Esophagus mucosa (tissue), 1 donor: ENCODE measurements at regions not wholly inside any gene's neighbourhood (a gene's known extent, or its start where the extent isn't known, plus 50 kb on each side); places are given as distances from the start of the nearest gene placed in this dataset.
A peak's percentile ranks its signal among the peaks of the same experiment; 100 is the strongest.

Experiments
- ATAC-seq: fragments of 200-7000 bp; cut with Tn5 transposase; one replicate; pipeline ENCODE4 v1.9.1; 2020
- donor health status: DM: yes; HTN: yes; CAD: no.

DNA sequence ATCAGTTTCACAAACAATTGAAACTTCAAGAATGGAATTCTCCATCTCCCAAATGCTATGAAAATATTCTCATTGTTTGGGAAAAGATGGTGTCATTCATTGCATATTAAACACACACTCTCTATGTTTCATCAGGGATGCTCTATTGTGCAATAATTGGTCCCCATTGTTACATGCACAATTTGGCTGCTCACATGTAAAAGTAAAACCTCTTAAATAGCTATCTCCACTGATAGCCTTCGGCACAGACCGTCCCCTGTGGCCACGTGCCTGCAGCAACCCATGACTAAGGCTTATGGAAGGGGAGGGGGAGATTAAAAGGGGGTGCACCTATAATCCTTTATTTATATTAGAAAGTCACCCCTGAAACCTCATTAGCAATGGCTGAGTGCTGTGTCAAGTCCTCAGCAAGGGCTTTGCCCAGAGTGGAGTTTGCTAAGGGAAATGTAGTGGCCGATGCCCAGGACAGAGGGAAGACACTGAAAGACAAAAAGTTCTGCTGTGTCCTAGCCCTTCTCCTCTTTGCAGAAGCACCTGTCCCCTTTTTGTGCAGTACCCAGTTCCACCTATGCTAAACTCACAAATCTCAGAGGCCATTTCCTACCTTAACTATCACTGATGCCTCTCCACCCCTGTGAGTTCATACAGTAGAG, 309.6 kb upstream of the ESRRG start:
- no peak for ATAC-seq

DNA sequence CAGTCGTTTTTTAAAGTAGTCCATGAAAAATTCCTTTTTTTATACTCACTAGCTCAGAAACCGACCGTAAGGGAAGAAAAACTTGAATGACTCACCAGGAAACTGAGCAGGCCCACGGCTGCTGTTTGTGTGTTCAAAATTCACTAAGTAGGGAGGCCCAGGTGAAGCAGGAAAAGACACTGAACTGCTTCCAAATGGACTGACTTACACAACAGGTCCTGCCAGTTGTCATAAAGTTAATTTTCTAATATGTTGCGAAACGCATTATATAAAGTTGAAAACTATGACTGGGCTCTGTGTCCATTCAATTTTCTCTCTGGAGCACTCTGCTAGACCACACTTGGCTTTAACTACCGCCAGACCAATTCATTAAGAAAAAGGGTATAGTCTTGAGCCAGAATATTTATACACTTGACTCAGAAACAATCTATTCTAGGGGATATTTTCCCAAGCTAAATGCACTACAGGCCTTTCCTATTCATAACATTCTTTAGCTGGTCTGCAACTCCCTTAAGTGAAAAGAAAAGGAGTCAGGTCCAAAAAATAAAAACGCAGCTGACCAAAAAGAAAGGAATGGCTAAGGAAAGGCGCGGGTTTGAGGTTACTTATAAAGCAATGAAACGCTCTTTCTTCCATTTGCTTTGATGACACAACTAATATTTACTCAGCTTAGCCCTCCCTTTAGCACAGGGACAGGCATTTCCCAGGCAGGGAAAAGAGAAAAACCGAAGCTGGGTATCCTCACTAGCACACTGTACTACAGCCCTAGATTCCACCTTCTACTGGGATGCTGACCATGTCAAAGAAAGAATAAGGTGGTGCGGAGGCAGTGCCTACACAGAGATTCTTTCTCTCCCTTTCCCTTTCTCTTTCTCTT, 306.3 kb upstream of the ESRRG start:
- peak; percentile 99 for ATAC-seq

DNA sequence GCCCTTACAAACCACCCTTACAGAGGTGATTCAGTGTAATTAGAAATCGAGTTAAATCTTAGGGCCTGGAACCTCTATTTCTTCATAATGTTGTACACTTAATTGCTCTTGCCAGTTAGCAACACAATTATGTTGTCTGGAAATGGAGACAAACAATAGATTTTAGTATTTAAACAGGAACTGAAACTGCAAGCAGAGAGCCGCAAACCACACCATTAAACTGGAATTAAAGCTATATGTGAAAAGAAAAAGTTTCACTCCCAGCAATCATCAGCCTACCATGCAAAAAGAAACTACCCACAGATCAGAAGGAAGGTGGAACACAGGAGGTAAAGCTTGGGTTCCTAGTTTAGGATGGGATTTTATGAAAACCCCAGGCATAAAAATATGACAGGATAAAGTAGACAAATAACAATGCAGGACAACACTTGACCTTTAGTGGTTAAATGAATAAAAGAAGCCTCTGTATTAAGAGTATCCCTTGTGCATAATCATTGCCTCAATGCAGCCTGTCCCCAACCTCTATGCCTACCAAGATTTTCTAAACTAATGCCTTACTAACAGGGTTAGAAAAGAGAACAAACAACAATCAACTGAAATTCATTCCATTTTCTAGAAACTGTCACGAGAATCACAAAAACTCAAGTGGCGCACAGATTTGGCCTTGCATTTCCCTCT, 304.3 kb upstream of the ESRRG start:
- ATAC-seq = no peak

DNA sequence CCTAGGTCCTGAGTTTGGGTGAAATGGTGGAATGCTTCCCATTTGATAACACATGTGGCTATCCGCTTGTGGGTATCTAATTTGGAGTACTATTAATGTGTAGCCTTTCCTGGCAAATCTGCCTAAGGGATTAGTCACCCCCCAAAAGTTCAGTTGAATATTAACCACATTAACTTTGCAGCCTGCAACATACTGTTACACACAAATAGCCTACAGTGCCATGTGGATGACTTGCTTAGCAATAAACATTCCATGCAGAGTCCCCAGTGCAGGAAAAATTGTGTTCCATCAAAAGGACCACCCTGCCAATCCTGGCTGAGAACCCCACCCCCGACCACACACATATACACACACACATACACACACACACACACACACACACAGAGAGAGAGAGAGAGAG, 303.3 kb upstream of the ESRRG start:
- no peak for ATAC-seq

DNA sequence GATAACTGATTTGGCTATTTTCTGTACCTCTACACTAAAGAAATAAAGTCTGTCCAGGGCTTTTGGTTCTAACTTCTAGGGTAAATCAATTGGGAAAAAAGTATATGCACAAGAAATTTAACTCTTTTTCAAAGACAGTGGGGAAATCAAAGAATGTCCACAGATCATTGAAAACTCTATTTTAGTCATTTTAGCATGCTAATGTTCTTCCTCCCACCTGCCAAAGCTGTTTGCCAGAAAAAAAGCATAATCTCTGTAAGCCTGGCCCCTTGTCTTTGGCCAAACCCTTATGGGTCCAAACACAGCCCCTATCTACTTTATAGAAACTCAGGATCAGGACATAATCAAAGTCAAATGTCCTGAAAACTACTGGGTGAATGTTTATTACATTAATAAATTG, 302.2 kb upstream of the ESRRG start:
- ATAC-seq = no peak

DNA sequence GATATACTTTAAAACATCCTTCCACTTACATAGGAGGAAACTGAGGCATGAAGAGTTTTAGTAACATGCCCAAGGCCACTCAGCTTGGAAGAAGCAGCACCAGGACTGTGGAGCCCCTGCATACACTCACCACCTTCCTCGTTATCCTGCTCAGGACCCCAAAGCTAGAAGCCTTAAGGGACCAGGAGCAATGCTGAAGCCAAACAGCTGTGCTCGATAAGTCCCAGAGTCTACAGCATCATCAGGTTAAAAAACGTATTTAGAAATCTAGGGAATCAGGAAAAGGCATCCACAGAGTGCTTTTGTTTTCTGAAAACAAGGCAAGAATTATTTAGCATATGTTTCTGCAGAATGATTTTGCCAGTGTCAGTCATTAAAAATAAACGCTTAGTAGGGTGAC, 301.7 kb upstream of the ESRRG start:
- no peak for ATAC-seq

DNA sequence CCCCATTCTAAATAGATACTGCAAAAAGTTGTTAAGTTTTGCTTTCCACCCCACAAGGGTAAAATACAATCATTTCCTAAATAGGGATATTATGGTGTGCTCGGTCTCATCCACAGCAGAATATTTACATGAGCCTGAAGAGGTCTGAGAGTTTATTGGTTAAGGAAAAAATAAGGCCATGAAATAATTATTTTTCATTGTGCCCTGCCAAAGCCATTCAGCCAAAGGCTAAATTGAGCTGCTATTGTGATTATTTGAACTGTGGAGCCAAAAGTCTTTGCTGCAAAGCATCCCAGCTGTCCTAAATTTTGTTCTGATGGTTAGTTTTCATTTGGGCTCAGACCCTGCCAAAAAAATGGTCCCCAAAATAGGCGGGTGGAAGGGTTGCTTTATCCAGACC, 298.7 kb upstream of the ESRRG start:
- ATAC-seq = no peak

DNA sequence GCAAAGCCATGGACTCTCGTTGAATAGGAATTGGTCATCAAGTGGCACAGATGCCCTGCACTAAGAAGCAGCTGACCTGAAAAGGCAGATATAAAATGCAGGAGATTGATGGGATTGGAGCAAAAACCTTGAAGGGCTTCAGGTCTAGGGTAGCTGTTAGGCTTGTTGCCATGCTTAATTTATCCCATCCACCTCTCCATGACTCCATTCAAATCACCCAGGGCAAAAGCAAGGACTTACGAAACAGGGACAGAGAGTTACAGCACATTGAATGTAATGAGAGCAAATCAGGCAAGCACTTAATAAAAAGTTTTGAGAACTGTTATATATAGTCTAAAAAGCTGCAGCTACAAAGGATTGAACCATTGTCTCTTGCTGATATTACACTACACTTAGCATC, 298.2 kb upstream of the ESRRG start:
- no peak for ATAC-seq

DNA sequence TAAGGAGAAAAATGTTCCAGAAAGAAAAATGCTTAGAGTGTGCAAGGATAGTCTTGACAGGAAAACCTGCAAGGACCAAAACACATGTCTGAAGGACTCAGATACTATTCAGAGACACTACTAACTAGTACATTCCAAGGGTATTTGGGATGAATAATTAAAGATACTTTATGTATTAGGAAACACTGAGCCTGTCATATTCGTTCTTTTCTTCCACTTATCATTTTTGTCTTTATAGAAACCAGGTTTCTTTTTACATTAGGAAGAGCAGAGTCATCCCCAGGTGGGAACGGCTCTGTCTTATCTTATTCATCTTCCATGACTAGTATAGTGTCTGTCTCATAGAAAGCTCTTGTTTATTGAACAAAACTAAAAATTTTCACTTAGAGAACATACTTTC, 296.2 kb upstream of the ESRRG start:
- no peak for ATAC-seq

DNA sequence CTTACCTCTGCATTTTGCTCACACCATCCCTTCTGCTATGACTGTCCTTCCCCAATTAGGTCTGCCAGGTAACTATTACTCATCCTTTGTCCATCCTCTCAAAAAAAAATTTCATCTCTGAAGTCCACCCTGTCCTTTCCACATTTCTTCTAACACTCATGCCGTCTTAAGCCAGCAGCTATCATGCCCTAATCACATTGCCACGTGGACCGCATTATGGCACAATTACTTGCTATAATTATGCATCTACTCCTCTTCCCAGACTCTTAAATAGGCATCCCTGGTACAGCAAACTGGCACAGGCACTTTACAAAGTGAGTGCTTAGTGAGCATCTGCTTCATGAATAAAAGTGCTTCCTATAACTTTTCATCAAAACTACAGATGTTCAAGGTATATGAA, 295.4 kb upstream of the ESRRG start:
- no peak for ATAC-seq

DNA sequence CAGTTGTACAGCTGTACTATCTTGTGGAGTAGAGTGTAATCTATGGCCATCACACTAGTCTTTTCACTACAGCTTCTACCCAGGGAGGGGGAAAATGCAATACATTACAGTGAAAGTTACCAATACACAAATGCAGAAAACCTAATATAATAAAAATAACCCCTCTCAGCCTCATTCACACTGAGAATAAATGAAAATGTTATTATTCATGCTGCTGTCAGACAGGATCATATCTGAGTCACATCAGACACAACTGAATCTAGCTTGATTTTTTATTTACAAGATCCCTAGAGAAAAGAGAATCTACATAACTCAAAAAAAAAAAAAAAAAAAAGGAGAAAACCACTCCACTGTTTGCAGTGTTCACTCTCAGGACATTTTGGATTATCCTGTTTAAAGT, 293.9 kb upstream of the ESRRG start:
- no peak for ATAC-seq

DNA sequence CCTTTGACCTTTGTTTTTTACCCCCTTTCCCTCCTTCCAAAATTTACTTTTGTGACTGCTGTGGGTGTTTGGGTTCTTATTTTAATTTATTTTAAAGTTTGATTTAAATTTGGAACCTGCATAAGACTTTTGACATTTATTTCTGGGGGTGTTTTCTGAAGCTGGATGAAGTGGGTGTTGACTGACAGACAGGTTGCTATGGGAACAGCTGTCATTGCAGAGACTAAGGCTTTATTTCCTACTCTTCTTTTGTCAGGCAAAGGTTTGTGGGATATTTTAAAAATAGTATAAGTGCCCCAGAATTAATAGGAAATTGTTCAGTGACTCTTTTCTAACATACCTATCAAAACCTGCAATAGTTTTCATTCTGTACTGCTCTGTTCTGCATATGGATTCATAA, 290.8 kb upstream of the ESRRG start:
- ATAC-seq = no peak

DNA sequence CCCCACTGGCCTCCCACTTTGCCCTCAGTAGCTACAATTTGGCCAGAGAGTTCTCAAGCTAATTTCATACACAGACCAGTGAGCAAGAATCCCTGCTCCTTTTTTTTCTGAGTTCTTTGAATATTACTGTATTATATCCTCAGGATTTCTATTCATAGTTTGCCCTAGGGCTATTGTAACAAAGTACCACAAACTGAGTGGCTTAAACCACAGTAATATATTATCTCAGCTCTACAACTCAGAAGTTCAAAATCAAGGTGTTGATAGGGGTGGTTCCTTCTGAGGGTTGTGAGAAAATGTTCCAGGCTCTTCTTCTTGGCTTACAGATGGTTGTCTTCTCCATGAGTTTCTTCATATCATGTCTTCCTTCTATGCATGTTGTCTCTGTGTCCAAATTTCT, 289.4 kb upstream of the ESRRG start:
- ATAC-seq = no peak

DNA sequence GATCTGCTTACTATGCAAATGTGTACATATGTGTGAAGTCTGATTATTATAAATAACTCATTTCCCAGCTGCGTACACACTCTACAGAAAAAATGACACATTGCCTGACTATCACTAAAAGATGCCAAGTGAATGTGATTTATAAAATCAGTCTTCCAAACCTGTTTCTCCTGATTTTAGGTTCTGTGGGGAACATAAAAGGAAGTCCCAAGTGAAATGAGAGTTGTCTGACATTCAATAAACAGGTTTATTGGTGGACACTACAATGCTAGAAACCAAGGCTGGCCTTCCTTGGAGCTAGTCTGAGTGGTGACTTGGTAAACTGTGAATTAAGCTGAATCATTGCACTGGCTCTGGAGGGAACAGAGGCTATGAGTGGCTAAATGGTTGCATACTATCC, 287.9 kb upstream of the ESRRG start:
- ATAC-seq = no peak

DNA sequence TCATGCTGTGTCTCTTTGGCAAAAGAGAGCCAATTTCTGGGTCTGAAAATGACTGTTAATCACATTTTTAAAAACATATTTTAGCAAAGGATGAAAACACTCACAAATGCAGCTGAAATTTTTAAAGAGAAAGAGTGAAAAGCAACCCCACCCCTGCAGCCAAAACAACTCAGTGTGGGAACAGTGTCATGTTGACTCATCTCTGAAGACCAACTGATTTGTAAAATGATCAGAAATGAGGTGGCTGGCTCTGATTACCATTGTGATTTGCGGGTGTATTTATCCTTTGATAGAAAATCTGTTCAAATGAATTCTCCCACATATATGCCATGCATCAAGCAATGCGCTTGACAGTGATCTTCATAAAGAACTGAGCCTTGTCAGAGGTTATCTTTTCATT, 287.0 kb upstream of the ESRRG start:
- ATAC-seq = no peak

DNA sequence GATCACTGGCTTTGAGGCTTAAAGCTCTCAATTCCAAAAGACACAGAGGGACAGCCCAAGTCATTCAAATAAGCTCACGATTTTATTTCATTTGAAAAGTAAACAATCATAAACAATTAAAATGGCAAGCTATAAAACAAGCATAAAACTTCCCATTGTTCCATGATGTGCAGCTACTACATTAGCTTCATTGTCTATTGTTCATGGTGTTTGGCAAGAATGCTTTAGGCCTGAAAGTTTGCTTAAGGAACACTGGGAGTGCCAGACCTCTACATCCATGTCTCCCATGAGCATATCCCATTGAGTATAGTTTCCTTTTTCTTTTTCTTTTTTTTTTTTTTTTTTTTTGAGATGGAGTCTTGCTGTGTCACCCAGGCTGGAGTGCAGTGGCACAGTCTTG, 286.1 kb upstream of the ESRRG start:
- no peak for ATAC-seq

DNA sequence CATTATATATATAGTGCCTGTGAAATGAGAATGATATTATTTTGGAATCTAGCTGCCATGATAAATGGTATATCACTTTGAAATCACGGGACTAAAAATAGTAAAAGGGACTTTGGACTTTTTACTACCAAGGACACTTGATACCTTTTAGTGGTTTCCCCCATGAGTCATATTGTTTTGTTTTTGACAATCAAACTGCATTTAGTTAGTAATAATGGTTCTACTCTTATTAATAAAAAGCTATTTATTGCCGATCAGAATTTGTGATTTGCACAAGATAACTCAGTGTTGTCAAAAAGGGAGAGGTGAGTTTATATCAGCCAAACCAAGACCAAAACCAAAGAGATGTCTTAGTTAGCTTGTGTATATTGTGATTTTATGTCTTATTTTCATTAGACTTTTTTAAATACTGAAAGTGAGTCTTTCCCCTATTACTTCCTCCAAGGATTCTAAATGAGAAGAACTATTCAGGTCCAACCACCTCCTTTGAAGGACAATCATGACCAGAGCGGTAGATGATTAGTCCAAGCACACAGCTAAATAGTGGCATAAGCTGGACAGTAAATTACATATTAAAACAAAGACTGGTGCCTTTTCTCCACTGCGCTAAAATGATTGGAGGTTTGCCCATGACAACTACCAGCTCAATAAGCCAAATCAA, 281.7 kb upstream of the ESRRG start:
- ATAC-seq = no peak

DNA sequence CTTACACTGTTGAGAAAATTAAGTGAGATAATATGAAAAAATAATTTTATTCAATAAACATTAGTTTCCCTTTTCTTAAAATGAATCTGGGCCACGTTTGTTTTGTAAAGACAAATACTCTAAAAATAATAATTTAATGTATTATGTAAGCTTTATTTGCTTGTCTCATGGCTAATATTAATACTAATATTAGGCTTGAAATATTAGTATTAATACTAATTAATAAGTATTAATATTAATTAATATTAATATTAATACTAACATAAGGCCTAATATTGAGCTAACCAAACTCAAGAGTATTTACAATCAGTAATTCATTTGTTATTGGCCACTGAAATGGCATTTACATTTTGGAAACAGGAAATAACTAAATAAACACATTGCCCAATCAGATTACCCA, 280.1 kb upstream of the ESRRG start:
- no peak for ATAC-seq

DNA sequence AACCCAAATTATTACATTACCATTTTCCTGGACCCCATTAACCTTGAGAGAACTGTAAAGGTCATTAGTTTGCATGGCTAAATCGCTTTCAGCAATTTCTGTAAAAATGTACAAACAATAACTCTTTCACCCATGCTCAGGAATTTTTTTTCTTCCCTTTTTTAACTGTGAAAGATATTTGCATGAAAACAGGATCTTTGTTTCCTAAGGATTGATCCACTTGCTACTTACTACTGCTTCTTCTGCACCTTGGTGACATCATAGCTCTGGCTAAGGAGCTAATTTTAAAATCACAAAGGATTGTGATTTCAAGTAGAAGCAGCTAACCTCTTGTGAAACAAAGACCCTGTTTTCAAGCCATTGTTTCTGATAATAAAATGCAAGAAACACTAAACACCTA, 274.6 kb upstream of the ESRRG start:
- ATAC-seq = no peak

DNA sequence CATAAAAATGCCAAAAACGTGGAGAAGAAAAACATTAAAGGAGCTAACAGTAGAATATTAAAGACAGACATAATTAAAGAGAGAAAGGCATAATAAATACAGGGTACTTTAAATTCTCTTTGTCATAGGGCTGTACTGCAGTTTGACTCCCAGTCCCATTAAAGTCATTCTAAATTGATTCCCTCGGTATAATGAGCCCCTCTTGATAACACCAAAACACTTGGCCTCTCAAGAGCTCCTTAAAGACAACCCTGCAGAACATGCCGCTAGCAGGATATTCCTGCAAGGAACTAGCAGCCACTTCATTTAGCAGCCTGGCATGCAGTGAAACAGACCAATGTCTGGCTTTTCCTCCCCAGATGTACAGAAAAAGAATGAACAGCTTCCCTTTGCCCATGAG, 273.8 kb upstream of the ESRRG start:
- no peak for ATAC-seq

DNA sequence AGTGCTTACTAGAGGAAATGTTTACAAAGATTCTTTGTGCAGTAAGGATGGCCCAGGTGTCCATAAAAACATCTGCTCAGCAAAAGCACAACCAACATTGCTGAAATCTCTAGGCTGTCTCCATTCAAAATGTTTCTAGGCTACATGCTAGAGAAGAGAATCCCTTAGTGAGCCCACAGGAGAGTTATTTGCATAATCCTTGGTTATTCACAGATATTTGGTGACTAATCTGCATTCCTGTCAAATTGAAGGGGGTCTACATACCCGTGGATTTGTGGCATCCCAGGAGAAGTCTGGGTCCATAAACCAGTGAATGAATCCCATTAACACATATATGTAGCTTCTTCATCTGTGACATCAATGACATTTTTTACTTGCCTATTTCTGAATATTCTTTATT, 261.3 kb upstream of the ESRRG start:
- no peak for ATAC-seq

DNA sequence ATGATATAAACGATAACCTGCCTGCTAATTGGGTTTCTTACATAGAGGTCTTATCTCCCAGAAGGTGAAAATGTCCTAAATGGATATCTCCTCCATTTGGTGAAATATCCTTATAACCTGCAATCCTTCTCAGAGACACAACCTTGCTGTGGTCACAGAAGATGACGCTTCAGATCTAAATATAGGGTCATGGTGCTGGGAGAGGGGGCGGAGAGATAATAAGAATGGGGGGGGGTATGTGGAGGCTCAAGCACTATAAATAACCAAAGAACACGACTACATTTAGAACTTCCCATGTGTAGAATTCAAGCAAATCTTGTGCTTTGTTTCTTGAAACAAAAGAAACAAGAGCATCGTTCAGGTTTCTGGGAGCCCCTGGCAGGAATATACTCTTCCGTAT, 260.6 kb upstream of the ESRRG start:
- ATAC-seq = no peak

DNA sequence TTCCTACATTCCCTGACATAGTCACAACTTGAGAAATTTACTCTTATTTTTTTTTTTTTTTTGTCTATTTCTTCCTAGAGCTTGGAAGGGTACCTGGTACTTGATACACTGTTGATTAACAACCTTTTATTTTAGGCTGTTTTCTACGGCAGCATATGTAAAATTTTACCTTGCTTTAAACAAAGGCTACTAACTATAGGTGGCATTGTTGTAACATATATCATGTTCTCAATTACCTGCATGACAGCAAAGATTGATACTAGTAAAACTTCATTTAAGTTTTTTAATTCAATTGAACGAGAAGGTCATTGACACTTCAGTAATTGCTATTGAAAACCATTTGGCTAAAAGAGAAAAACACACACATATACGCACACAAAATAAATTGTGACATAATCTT, 238.3 kb upstream of the ESRRG start:
- no peak for ATAC-seq
